ENCODE measurements at regions not wholly inside any gene's neighbourhood (a gene's known extent, or its start where the extent isn't known, plus 50 kb on each side); places are given as distances from the start of the nearest gene placed in this dataset.

GRCh38 chrX:104319346-104319745 lies 64.6 kb upstream of the ESX1 start:
- no peaks in the 10 kb centered on the region for H3K4me1 Mint-ChIP-seq
- no peaks in the 10 kb centered on the region for H3K9me3 Mint-ChIP-seq
- no peak overlapping the region for H3K27ac Mint-ChIP-seq
- H3K36me3 Mint-ChIP-seq: no peaks in the 10 kb centered on the region
- Histone ChIP-seq H3K27ac (ENCODE audit: low read length) (no peak overlapping the region), H3K27me3 (ENCODE audit: control insufficient read depth, insufficient read depth, low read length) (no peaks in the 10 kb centered on the region), H3K36me3 (ENCODE audit: control insufficient read depth, insufficient read depth, low read length) (no peaks in the 10 kb centered on the region), H3K4me1 (ENCODE audit: control insufficient read depth, insufficient read depth, low read length) (no peaks in the 10 kb centered on the region), H3K4me3 (ENCODE audit: low read length) (no peak overlapping the region), H3K9me3 (ENCODE audit: control insufficient read depth, insufficient read depth, low read length) (no peaks in the 10 kb centered on the region)
- TF ChIP-seq, protein P1, sequence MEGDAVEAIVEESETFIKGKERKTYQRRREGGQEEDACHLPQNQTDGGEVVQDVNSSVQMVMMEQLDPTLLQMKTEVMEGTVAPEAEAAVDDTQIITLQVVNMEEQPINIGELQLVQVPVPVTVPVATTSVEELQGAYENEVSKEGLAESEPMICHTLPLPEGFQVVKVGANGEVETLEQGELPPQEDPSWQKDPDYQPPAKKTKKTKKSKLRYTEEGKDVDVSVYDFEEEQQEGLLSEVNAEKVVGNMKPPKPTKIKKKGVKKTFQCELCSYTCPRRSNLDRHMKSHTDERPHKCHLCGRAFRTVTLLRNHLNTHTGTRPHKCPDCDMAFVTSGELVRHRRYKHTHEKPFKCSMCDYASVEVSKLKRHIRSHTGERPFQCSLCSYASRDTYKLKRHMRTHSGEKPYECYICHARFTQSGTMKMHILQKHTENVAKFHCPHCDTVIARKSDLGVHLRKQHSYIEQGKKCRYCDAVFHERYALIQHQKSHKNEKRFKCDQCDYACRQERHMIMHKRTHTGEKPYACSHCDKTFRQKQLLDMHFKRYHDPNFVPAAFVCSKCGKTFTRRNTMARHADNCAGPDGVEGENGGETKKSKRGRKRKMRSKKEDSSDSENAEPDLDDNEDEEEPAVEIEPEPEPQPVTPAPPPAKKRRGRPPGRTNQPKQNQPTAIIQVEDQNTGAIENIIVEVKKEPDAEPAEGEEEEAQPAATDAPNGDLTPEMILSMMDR (IDR thresholded peaks at IDR 0.05): no peak
- intact Hi-C loops (cut with micrococcal nuclease): no loop called here
- WGBS (ENCODE audit: insufficient coverage): 86% methylated on average over 3 of the region's 5 CpGs
- H3K4me3 Mint-ChIP-seq: no peak overlapping the region
- ATAC-seq (no peak), DNase-seq (no peak)
- H3K27me3 Mint-ChIP-seq (ENCODE audit: low read depth in 2 of 2): peaks cover 3 to 8% of the 10 kb centered on the region in 2 donors

DNA sequence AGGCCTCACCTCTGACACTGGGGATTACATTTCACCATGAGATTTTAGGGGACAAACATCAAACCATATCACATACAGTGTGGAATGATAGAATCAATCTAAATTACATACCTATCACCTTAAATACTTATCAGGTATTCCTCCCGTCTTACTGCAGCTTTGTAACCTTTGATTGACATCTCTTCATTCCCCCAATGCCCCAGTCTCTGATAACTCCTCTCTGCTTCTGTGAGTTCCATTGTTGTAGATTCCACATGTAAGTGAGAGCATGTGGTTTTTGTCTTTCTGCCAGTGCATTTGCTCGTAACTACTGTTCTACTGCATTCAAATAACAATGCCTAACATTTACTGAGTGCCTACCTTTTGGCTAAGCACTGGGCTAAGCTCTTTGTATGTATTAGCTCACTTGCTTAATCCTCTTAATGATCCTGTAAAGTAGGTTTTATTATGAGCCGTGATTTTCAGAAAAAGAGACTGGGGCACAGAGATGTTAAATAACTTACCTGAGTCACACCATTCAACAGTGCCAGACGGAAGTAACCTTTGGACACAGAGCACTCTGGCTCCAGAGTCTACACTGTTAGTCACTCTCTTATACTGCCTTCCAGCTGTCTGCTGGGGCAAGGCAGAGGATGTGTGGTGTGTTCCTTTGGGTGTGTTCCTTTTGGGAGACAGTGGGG lies 63.7 kb upstream of the ESX1 start:
- H3K9me3 ChIP-seq (ENCODE audit: control insufficient read depth, insufficient read depth, low read length): no peaks in the 10 kb centered on the region
- ATAC-seq (no peak), DNase-seq (no peak)
- no peak overlapping the region for H3K27ac ChIP-seq (ENCODE audit: low read length)
- no CpG with 5 or more reads among the region's 4 CpGs for WGBS (ENCODE audit: insufficient coverage)
- Mint-ChIP-seq H3K4me3 (no peak overlapping the region), H3K4me1 (no peaks in the 10 kb centered on the region), H3K27ac (no peak overlapping the region), H3K9me3 (no peaks in the 10 kb centered on the region), H3K36me3 (no peaks in the 10 kb centered on the region), H3K27me3 (ENCODE audit: low read depth in 2 of 2) (peaks cover 3 to 8% of the 10 kb centered on the region in 2 donors)
- H3K36me3 ChIP-seq (ENCODE audit: control insufficient read depth, insufficient read depth, low read length): no peaks in the 10 kb centered on the region
- H3K4me3 ChIP-seq (ENCODE audit: low read length): no peak overlapping the region
- intact Hi-C loops (cut with micrococcal nuclease): no loop called here
- H3K4me1 ChIP-seq (ENCODE audit: control insufficient read depth, insufficient read depth, low read length): no peaks in the 10 kb centered on the region
- no peaks in the 10 kb centered on the region for H3K27me3 ChIP-seq (ENCODE audit: control insufficient read depth, insufficient read depth, low read length)
- TF ChIP-seq, protein P1 (IDR thresholded peaks at IDR 0.05): no peak

DNA sequence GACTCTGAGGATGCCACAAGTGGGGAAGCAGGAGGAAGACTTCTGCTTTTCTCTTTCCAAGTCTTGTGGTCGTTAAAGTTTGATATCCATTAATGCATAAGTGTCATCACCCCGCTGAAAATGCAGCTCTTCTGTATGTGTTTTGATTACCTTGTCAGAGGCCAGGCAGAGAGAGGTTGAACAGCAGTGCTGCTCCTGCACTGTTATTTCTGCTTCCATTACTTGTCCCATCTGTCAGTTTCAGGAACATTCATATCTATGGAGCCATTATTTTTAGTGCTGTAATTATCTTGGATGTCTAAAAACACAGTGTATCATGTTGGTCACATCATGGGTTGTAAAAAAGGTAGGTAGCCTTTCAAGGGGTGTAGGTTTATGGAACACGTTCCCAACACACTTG lies 62.0 kb upstream of the ESX1 start:
- Mint-ChIP-seq H3K36me3 (no peaks in the 10 kb centered on the region), H3K4me1 (no peaks in the 10 kb centered on the region), H3K9me3 (no peaks in the 10 kb centered on the region), H3K27ac (no peak overlapping the region), H3K4me3 (no peak overlapping the region), H3K27me3 (ENCODE audit: low read depth in 2 of 2) (peaks cover 1 to 5% of the 10 kb centered on the region in 2 donors)
- ATAC-seq: no peak
- DNase-seq: no peak
- Histone ChIP-seq H3K27ac (ENCODE audit: low read length) (no peak overlapping the region), H3K27me3 (ENCODE audit: control insufficient read depth, insufficient read depth, low read length) (no peaks in the 10 kb centered on the region), H3K9me3 (ENCODE audit: control insufficient read depth, insufficient read depth, low read length) (no peaks in the 10 kb centered on the region), H3K4me3 (ENCODE audit: low read length) (no peak overlapping the region), H3K36me3 (ENCODE audit: control insufficient read depth, insufficient read depth, low read length) (no peaks in the 10 kb centered on the region), H3K4me1 (ENCODE audit: control insufficient read depth, insufficient read depth, low read length) (no peaks in the 10 kb centered on the region)
- intact Hi-C loops (cut with micrococcal nuclease): no loop called here
- TF ChIP-seq, protein P1 (IDR thresholded peaks at IDR 0.05): no peak
- 82% methylated on average over 3 of the region's 3 CpGs for WGBS (ENCODE audit: insufficient coverage)

GRCh38 chrX:104315555-104315954 lies 60.8 kb upstream of the ESX1 start:
- H3K9me3 ChIP-seq (ENCODE audit: control insufficient read depth, insufficient read depth, low read length): no peaks in the 10 kb centered on the region
- no peaks in the 10 kb centered on the region for H3K4me1 Mint-ChIP-seq
- H3K36me3 Mint-ChIP-seq: no peaks in the 10 kb centered on the region
- DNase-seq: no peak
- H3K36me3 ChIP-seq (ENCODE audit: control insufficient read depth, insufficient read depth, low read length): no peaks in the 10 kb centered on the region
- H3K9me3 Mint-ChIP-seq: no peaks in the 10 kb centered on the region
- TF ChIP-seq, protein P1 (IDR thresholded peaks at IDR 0.05): no peak
- H3K27ac ChIP-seq (ENCODE audit: low read length): no peak overlapping the region
- no peak overlapping the region for H3K27ac Mint-ChIP-seq
- intact Hi-C loops (cut with micrococcal nuclease): no loop called here
- 93% methylated on average over 3 of the region's 3 CpGs for WGBS (ENCODE audit: insufficient coverage)
- H3K27me3 Mint-ChIP-seq (ENCODE audit: low read depth in 2 of 2): no peaks in the 10 kb centered on the region
- ATAC-seq: no peak
- no peak overlapping the region for H3K4me3 Mint-ChIP-seq
- H3K4me3 ChIP-seq (ENCODE audit: low read length): no peak overlapping the region
- H3K27me3 ChIP-seq (ENCODE audit: control insufficient read depth, insufficient read depth, low read length): no peaks in the 10 kb centered on the region
- H3K4me1 ChIP-seq (ENCODE audit: control insufficient read depth, insufficient read depth, low read length): no peaks in the 10 kb centered on the region

Measured in natural killer cell (primary cell).